ENCODE measurements at regions not wholly inside any gene's neighbourhood (a gene's known extent, or its start where the extent isn't known, plus 50 kb on each side); places are given as distances from the start of the nearest gene placed in this dataset.

DNA sequence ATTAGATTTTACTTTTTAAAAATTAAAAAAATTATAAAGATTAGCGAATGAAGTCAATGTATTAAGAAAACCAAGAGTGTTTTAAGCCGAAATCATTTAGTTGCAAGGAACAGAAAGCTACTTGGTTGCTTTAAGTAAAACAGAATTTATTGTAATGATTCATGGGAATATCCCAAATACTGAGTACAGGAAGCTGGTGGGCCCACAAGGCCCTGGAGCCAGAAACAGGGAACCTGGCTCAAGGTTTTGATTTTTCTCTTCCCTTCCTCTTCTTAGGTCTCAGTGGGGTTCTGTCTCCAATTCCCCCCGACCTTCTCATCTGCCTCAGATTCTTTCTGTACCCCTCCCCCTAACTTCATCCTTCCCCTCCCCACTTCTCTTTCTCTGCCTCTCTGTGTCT, 229.0 kb downstream of the TLE3 start:
- TF ChIP-seq CHD4 (IDR thresholded peaks at IDR 0.05; ENCODE audit: borderline replicate concordance) (no peak), RARB (CRISPR knock-in tag; IDR thresholded peaks at IDR 0.05) (no peak), TP53 (CRISPR knock-in tag; IDR thresholded peaks at IDR 0.05) (no peak)
- POLR2A ChIA-PET = no interaction called here
- peaks cover 18% of the 10 kb centered on the region for H3K9me3 ChIP-seq
- H3K4me2 ChIP-seq = no peak overlapping the region
- 51% methylated on average over 3 of the region's 3 CpGs for WGBS (ENCODE audit: missing lambda C conversion rate)
- H3K27ac ChIP-seq = no peak overlapping the region
- FAIRE-seq (no peak), DNase-seq (ENCODE audit: low read depth in 1 of 2, low spot score in 1 of 2) (no peak), ATAC-seq (no peak)
- H3K4me1 ChIP-seq = no peaks in the 10 kb centered on the region
- no peak overlapping the region for H3K4me3 ChIP-seq
- CTCF ChIA-PET = interaction anchor here (0.7 to 1.2 kb wide), 2 partner anchors 17 to 80 kb away, joined by 3 read pairs; no protein-coding TSS in a partner anchor

DNA sequence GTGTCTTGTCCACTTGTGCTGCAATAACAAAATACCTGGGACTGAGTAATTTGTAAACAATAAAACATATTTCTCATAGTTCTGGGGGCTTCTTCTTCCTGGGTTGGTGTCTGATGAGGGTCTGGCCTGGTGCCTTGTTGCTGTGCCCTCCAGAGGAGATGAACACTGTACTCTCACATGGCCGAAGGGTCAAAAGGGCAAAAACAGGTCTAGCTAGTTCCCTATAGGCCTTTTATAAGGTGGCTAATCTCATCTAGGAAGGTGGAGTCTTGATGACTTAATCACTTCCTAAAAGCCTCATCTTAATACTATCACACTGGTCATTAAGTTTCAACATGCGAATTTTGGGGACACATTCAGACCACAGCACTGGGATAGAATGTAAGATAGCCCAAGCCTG, 228.4 kb downstream of the TLE3 start:
- DNase-seq (ENCODE audit: low read depth in 1 of 2, low spot score in 1 of 2) = no peak
- ATAC-seq = no peak
- Histone ChIP-seq H3K9me3 (peaks cover 21% of the 10 kb centered on the region), H3K27ac (no peak overlapping the region), H3K4me3 (no peak overlapping the region), H3K4me2 (no peak overlapping the region), H3K4me1 (no peaks in the 10 kb centered on the region)
- CTCF ChIA-PET = interaction anchor here (0.7 to 0.8 kb wide), 2 partner anchors 25 to 383 kb away, joined by 3 read pairs; no protein-coding TSS in a partner anchor
- WGBS (ENCODE audit: missing lambda C conversion rate) = 38% methylated on average over 2 of the region's 2 CpGs
- POLR2A ChIA-PET = no interaction called here
- no peak for TF ChIP-seq ZNF302 (CRISPR knock-in tag; IDR thresholded peaks at IDR 0.05)
- TF ChIP-seq EP300 (IDR thresholded peaks at IDR 0.05) = no peak
- no peak for TF ChIP-seq E2F6 (IDR thresholded peaks at IDR 0.05; ENCODE audit: borderline replicate concordance, low read depth)
- no peak for TF ChIP-seq FOSB (CRISPR knock-in tag; IDR thresholded peaks at IDR 0.05)
- no peak for TF ChIP-seq HOXA7 (CRISPR knock-in tag; IDR thresholded peaks at IDR 0.05)
- TF ChIP-seq ZC3H11A (IDR thresholded peaks at IDR 0.05) = no peak
- TF ChIP-seq EHF (CRISPR knock-in tag; IDR thresholded peaks at IDR 0.05) = no peak
- TF ChIP-seq CTCF (IDR thresholded peaks at IDR 0.05) = no peak
- TF ChIP-seq ZFP36 (IDR thresholded peaks at IDR 0.05; ENCODE audit: borderline replicate concordance, partially characterized antibody) = no peak
- no peak for TF ChIP-seq RAD21 (conservative IDR thresholded peaks at IDR 0.05 in 1 of 2, IDR thresholded peaks at IDR 0.05 in 1 of 2)
- FAIRE-seq = no peak

DNA sequence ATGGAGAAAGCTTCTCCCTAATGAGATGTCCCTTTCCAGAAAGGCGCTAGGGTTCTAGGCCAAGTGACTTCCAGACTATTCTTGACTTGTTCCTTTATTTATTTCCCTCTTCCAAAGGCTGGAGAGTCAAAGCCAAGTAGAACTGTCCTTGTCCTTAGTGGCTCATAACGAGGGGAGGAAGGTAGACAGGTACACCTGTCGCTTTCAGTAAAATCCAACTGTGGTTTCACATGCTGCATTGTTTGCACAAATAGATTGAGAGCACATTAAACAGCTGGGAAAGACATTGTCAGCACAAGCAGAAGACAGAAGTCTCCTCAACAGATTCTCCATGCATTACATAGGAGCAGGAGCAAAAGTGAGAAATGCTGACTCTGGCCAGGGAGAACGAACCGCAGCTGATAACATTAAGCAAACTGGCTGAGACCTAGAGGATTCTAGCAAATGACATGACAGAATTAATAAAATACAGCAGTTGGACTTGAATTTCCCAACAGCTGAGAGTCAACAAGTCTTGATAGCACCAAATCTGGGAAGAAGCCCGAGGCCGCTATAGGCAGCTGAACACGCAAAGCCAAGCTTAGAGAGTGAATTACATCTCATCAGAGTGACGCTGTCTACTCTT, 227.7 kb downstream of the TLE3 start:
- POLR2A ChIA-PET = no interaction called here
- 70% methylated on average over 9 of the region's 9 CpGs for WGBS (ENCODE audit: missing lambda C conversion rate)
- CTCF ChIA-PET = interaction anchor here (0.7 to 1.3 kb wide), 3 partner anchors 16 to 383 kb away, joined by 3 read pairs; no protein-coding TSS in a partner anchor
- FAIRE-seq = no peak
- Histone ChIP-seq H3K9me3 (peaks cover 25% of the 10 kb centered on the region), H3K4me3 (no peak overlapping the region), H3K4me1 (no peaks in the 10 kb centered on the region), H3K4me2 (no peak overlapping the region), H3K27ac (no peak overlapping the region)
- no peak for ATAC-seq
- no peak for DNase-seq (ENCODE audit: low read depth in 1 of 2, low spot score in 1 of 2)
- TF ChIP-seq HOXB13 (CRISPR knock-in tag; IDR thresholded peaks at IDR 0.05; ENCODE audit: low read depth) = no peak
- TF ChIP-seq FOSB (CRISPR knock-in tag; IDR thresholded peaks at IDR 0.05) = no peak
- TF ChIP-seq BCL3 (IDR thresholded peaks at IDR 0.05) = no peak
- TF ChIP-seq MAX (IDR thresholded peaks at IDR 0.05) = no peak
